Liver (tissue), 8 donors: ENCODE measurements at regions not wholly inside any gene's neighbourhood (a gene's known extent, or its start where the extent isn't known, plus 50 kb on each side); places are given as distances from the start of the nearest gene placed in this dataset.
A peak's percentile ranks its signal among the peaks of the same experiment; 100 is the strongest.

Experiments used
- DNase-seq: peaks from one replicate; pipeline ENCODE4 v3.0.0-alpha.2; 2017; ENCODE audit warnings: low spot score
- H3K27ac ChIP-seq, 2 donors: one replicate each; pipeline ENCODE4 v1.7.0; 2013; ENCODE audit warnings: inconsistent platforms in 2 of 2, low read length in 2 of 2, control low read depth in 1 of 2, low read depth in 1 of 2, mild to moderate bottlenecking in 1 of 2
- H3K27me3 ChIP-seq, 4 donors: one replicate each; pipeline versions ENCODE4 v1.6.1 to v1.7.0; 2013; ENCODE audit warnings: low read length in 3 of 4, inconsistent platforms in 1 of 4, mild to moderate bottlenecking in 1 of 4, moderate library complexity in 1 of 4; ENCODE audit not compliant: control insufficient read depth in 4 of 4, insufficient read depth in 4 of 4
- H3K36me3 ChIP-seq, 4 donors: one replicate each; pipeline versions ENCODE4 v1.6.1 to v1.7.0; 2013; ENCODE audit warnings: low read length in 3 of 4, mild to moderate bottlenecking in 3 of 4, low read depth in 1 of 4, moderate library complexity in 1 of 4; ENCODE audit not compliant: control insufficient read depth in 4 of 4, insufficient read depth in 3 of 4
- H3K4me1 ChIP-seq, 4 donors: one replicate each; pipeline versions ENCODE4 v1.6.1 to v1.7.0; 2013; ENCODE audit warnings: low read length in 3 of 4, mild to moderate bottlenecking in 3 of 4, moderate library complexity in 1 of 4; ENCODE audit not compliant: control insufficient read depth in 4 of 4, insufficient read depth in 4 of 4
- H3K4me3 ChIP-seq, 3 donors: one replicate each; pipeline versions ENCODE4 v1.6.1 to v1.7.0; 2013; ENCODE audit warnings: low read length in 3 of 3, control low read depth in 1 of 3, low read depth in 1 of 3, mild to moderate bottlenecking in 1 of 3
- H3K9ac ChIP-seq, 2 donors: one replicate each; pipeline ENCODE4 v1.7.0; 2013; ENCODE audit warnings: low read length in 2 of 2, mild to moderate bottlenecking in 2 of 2, moderate library complexity in 2 of 2, control low read depth in 1 of 2, low read depth in 1 of 2
- H3K9me3 ChIP-seq, 4 donors: one replicate each; pipeline versions ENCODE4 v1.6.1 to v1.7.0; 2013; ENCODE audit warnings: low read length in 3 of 4; ENCODE audit not compliant: control insufficient read depth in 4 of 4
- ATF3 ChIP-seq: IDR thresholded peaks from 2 replicates; pipeline ENCODE4 v1.6.1; 2016; ENCODE audit warnings: antibody characterized with exemption
- CTCF ChIP-seq: fragments of 150-350 bp; IDR thresholded peaks from 2 replicates; pipeline ENCODE4 v1.5.1; 2017; ENCODE audit warnings: improper control_type of control experiment, low read depth, low read length; ENCODE audit not compliant: missing input control
- EGR1 ChIP-seq, 2 donors: IDR thresholded peaks; 2 replicates each; pipeline ENCODE4 v1.6.1; 2016 to 2018; ENCODE audit warnings: antibody characterized with exemption in 2 of 2, low read depth in 2 of 2
- FOXA2 ChIP-seq: IDR thresholded peaks from 2 replicates; pipeline ENCODE4 v1.6.1; 2016; ENCODE audit warnings: antibody characterized with exemption
- GABPA ChIP-seq, 2 donors: IDR thresholded peaks in 1 of 2; conservative IDR thresholded peaks in 1 of 2; 2 replicates each; pipeline ENCODE4 v1.6.1; 2016; ENCODE audit warnings: antibody characterized with exemption in 2 of 2, mild to moderate bottlenecking in 1 of 2, moderate library complexity in 1 of 2
- HNF4A ChIP-seq, 2 donors: conservative IDR thresholded peaks; 2 replicates each; pipeline ENCODE4 v1.6.1; 2016; ENCODE audit warnings: antibody characterized with exemption in 2 of 2, mild to moderate bottlenecking in 2 of 2
- HNF4G ChIP-seq: IDR thresholded peaks from 2 replicates; pipeline ENCODE4 v1.6.1; 2016; ENCODE audit warnings: antibody characterized with exemption
- JUND ChIP-seq, 2 donors: IDR thresholded peaks; 2 replicates each; pipeline ENCODE4 v1.6.1; 2016; ENCODE audit warnings: antibody characterized with exemption in 2 of 2
- MAX ChIP-seq: IDR thresholded peaks from 2 replicates; pipeline ENCODE4 v1.6.1; 2016; ENCODE audit warnings: antibody characterized with exemption
- NR2F2 ChIP-seq: IDR thresholded peaks from 2 replicates; pipeline ENCODE4 v1.6.1; 2016; ENCODE audit warnings: antibody characterized with exemption
- RAD21 ChIP-seq, 2 donors: IDR thresholded peaks; 2 replicates each; pipeline ENCODE4 v1.6.1; 2016; ENCODE audit warnings: antibody characterized with exemption in 2 of 2, mild to moderate bottlenecking in 2 of 2
- REST ChIP-seq: IDR thresholded peaks from 2 replicates; pipeline ENCODE4 v1.6.1; 2016; ENCODE audit warnings: antibody characterized with exemption, mild to moderate bottlenecking
- TAF1 ChIP-seq: conservative IDR thresholded peaks from 2 replicates; pipeline ENCODE4 v1.6.1; 2016; ENCODE audit warnings: antibody characterized with exemption, mild to moderate bottlenecking
- YY1 ChIP-seq: IDR thresholded peaks from 2 replicates; pipeline ENCODE4 v1.6.1; 2016; ENCODE audit warnings: antibody characterized with exemption, mild to moderate bottlenecking
- WGBS: extraction: QIAGEN DNeasy Blood & Tissue Kit; methylation state at CpG from one replicate; pipeline ENCODE4 v1.1.7; 2013; 5-methylcytosine and 5-hydroxymethylcytosine counted together
- donor health status: healthy.
- donor health status: healthy.
- donor health status: healthy.
- donor health status: healthy.
- donor health status: healthy.

- no peaks in the 10 kb centered on the region for H3K27me3 ChIP-seq
- H3K36me3 ChIP-seq = no peaks in the 10 kb centered on the region
- WGBS = 93% methylated on average over 1 of the region's 1 CpG
- no peak for DNase-seq
- no peaks in the 10 kb centered on the region for H3K9me3 ChIP-seq
- no peak overlapping the region for H3K27ac ChIP-seq
- no peak for TF ChIP-seq EGR1 (IDR thresholded peaks at IDR 0.05; ENCODE audit: low read depth in 2 of 2)
- TF ChIP-seq CTCF = no peak
- TF ChIP-seq TAF1 = no peak
- TF ChIP-seq RAD21 (IDR thresholded peaks at IDR 0.05) = no peak
- TF ChIP-seq NR2F2 = no peak
- no peak for TF ChIP-seq JUND (IDR thresholded peaks at IDR 0.05)
- no peak for TF ChIP-seq HNF4G
- TF ChIP-seq REST = no peak
- no peak for TF ChIP-seq MAX
- no peak for TF ChIP-seq HNF4A (conservative IDR thresholded peaks at IDR 0.05)
- TF ChIP-seq GABPA (IDR thresholded peaks at IDR 0.05 in 1 of 2, conservative IDR thresholded peaks at IDR 0.05 in 1 of 2) = no peak
- no peak for TF ChIP-seq ATF3
- TF ChIP-seq FOXA2 = no peak
- peaks cover 0 to 2% (median 0%) of the 10 kb centered on the region in 4 donors for H3K4me1 ChIP-seq
- no peak overlapping the region for H3K9ac ChIP-seq
- H3K4me3 ChIP-seq = no peak overlapping the region
Measured at GRCh38 chr2:19478409-19478808, 120.0 kb upstream of the OSR1 start.

- Histone ChIP-seq H3K4me1 (peaks cover 0 to 2% (median 0%) of the 10 kb centered on the region in 4 donors), H3K9me3 (no peaks in the 10 kb centered on the region), H3K27ac (no peak overlapping the region), H3K36me3 (no peaks in the 10 kb centered on the region), H3K27me3 (no peaks in the 10 kb centered on the region), H3K4me3 (no peak overlapping the region), H3K9ac (no peak overlapping the region)
- TF ChIP-seq HNF4A (conservative IDR thresholded peaks at IDR 0.05) (peak in 1 of 2 donors; percentile 11), YY1 (peak; percentile 23), REST (no peak)
- WGBS = 39% methylated on average over 2 of the region's 2 CpGs
- DNase-seq = no peak
Measured at GRCh38 chr2:19476327-19476726, 117.9 kb upstream of the OSR1 start.
